Vagina (tissue), 2 donors: ENCODE measurements at regions not wholly inside any gene's neighbourhood (a gene's known extent, or its start where the extent isn't known, plus 50 kb on each side); places are given as distances from the start of the nearest gene placed in this dataset.

Experiments used
- POLR2AphosphoS5 ChIP-seq, 2 donors: sonication (generic); formaldehyde crosslinking; IDR thresholded peaks; one replicate each; pipeline ENCODE4 v1.9.0; 2017; ENCODE audit warnings: antibody characterized with exemption in 2 of 2, mild to moderate bottlenecking in 2 of 2, low read depth in 1 of 2; ENCODE audit not compliant: insufficient read depth in 1 of 2
- TF ChIP-seq, protein P1 (sequence below), 3 experiments: fragments of 450-650 bp in 2 of 3; fragments of 200-600 bp in 1 of 3; sonication (generic) in 1 of 3; IDR thresholded peaks; one replicate each; pipeline ENCODE4 v1.5.1; 2017 to 2019; ENCODE audit warnings: antibody characterized with exemption in 3 of 3, mild to moderate bottlenecking in 2 of 3, moderate library complexity in 2 of 3

DNA sequence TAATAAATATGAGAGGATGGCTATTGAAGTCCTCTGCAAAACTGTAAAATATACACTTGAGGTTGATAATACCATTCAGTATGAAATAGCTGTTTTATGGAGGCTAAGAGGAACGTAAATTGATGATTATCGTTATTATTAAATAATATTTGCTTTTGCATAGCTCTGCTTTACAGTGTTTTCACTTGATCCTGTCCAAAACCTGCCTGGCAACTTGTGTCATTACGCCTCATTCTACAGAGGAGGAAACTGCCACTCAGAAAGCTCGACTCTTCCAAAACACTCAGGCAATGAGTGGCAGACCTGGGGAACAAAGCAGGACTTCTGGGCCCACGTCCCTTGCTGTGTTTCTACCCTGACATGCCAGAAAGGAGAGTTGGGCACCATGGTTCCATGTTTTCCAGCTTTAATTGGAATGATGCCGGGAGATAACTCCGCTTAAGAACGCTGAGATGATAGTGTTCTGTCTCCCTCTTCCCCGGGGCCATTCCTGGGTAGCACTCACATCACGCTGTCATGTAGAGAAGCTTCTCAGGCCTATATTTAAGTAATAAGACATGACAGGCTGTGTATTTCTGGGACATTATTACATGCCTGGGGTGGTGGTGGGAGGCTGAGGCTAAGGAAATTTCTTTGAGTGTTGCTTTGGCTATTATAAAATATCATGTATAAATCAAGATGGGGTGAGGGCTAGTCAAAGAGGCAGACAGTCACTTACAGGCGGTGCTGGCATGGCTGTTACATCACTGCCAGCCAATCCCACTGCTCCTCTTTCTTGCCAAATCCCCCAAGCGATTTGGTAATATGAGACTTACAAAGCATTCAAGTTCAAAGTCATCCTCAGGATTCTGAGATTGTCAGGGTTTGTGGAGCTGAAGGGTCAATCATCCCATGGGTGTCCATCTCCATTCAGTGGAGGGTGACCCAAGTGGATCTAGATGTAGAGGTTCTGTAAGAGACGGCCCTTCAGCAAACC lies 501.7 kb downstream of the INSC start:
- TF ChIP-seq, protein P1, sequence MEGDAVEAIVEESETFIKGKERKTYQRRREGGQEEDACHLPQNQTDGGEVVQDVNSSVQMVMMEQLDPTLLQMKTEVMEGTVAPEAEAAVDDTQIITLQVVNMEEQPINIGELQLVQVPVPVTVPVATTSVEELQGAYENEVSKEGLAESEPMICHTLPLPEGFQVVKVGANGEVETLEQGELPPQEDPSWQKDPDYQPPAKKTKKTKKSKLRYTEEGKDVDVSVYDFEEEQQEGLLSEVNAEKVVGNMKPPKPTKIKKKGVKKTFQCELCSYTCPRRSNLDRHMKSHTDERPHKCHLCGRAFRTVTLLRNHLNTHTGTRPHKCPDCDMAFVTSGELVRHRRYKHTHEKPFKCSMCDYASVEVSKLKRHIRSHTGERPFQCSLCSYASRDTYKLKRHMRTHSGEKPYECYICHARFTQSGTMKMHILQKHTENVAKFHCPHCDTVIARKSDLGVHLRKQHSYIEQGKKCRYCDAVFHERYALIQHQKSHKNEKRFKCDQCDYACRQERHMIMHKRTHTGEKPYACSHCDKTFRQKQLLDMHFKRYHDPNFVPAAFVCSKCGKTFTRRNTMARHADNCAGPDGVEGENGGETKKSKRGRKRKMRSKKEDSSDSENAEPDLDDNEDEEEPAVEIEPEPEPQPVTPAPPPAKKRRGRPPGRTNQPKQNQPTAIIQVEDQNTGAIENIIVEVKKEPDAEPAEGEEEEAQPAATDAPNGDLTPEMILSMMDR (IDR thresholded peaks at IDR 0.05), result no peak
- no peak for TF ChIP-seq POLR2AphosphoS5 (IDR thresholded peaks at IDR 0.05; ENCODE audit: insufficient read depth in 1 of 2, low read depth in 1 of 2)
